NCI-H524 (cell line): ENCODE measurements at regions not wholly inside any gene's neighbourhood (a gene's known extent, or its start where the extent isn't known, plus 50 kb on each side); places are given as distances from the start of the nearest gene placed in this dataset.
"Not testable (repeated sequence)": the region's sequence is repeated elsewhere in the genome, so short reads cannot be mapped to it uniquely, and the experiment has no call there.

Experiments used
- DNase-seq, 2 experiments: peaks; one replicate each; lab custom pipeline; 2025; lab: John Stamatoyannopoulos, UW

DNA sequence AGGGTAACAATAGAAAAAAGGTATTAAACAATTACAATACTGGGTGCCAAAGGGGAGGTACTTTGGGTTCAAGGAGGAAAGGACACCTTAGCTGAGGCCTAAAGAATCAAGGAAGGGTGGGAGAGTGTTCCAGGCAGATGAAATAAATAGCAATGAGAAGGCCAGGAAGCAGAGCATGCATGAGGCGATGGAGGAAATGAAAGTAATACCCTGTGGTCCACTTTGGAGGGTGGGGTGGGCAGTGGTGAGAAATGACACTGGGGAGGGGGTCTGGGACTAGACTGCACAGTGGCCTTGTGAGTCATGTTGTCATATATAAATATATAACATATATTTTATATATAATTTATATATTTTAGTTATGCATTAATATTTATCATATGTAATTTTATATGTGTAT lies 55.9 kb downstream of the BHLHE40 start:
- no peak for DNase-seq

DNA sequence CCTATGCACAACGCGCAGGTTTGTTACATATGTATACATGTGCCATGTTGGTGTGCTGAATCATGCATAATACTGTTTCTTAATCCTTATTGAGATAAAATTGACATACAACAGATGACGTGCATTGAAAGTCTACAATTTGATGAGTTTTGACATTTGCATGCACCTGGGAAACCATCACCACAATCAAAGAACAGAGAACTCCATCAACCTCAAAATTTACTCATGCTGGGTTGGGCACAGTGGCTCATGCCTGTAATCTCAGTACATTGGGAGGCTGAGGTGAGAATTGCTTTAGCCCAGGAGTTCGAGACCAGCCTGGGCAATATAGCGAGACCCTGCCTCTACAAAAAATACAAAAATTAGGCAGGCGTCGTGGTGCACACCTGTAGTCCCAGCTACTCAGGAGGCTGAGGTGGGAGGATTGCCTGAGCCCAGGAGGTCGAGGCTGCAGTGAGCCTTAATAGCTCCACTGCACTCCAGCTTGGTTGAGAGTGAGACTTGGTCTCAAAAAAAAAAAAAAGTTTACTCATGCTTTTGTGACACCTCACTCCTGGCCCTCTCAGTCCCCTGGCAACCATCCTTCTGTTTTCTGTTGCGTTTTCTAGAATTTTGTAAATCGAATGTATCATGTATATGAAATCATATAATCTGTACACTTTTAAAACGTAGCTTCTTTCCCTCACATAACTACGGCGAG lies 56.6 kb downstream of the BHLHE40 start:
- DNase-seq = no peak

DNA sequence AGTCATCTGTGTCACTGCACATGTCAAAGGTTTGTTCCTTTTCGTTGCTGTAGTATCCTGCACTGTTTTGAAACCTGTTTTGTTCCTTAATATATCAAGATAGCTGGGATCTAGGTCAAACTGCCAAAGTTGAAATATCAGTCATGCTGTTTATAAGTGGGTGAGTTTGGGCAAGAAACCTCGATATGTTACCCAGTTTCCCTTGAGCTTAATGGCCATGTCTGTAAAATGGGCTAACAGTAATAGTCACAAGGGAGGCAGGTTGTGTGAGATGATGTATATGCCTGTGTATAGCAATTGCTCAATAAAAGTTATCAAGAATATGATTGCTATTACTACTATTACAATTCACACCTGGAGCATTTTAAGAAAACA lies 57.1 kb downstream of the BHLHE40 start:
- DNase-seq = no peak

DNA sequence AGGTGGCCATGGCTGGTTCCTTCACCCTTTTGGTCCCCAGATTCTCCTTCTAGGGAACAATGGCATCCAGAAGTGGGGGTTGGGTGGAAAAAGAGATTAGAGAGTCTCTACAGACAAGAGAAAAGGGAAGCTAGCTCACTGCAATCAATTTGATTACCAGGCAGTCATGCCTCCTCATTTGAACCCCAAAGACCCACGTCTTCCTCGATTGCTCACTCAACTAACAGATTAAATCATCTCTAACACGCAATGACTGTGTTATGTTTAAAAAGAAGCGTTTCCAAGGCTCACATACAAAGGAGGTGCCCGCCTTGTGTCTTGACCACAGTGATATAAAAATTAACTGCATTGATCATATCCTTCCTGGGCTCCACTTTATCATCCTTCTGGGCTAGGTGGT lies 57.6 kb downstream of the BHLHE40 start:
- no peak for DNase-seq

DNA sequence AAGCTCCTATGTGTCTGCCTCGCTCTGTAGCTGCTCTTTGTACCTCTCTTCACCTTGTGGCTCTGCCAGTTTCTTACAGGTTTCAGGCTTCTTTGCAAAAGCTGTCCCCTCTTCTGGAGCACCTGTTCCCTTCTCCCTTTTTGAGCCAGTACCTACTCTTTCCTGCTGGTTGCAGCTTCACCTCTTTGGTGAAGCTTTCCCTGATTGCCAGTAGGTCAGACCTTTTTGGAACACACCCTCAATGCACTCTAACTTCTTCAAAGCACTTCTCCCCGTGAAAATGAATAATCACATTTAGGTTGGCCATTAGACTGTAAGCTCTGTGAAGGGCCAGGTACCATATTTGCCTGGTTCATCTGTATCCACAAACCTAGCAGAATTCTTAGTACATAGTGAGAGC lies 60.3 kb downstream of the BHLHE40 start:
- no peak for DNase-seq

DNA sequence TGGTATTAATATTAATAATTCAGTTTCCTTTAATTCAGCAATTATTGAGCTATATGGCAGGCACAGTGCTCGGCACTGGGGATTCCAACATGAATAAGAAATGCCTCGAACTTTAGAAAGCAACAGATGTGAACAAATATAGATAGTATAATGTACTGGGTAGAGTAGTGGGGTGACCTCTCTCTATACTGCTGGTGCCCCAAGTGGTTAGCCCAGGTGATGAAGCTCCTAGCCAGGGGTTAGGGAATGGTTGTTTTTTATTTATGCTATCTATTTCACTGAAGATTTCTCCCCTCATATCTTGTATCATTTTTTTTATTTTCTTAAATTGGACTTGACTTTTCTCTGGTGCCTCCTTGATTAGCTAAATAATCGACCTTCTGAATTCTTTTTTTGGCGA lies 62.1 kb downstream of the BHLHE40 start:
- DNase-seq = no peak

DNA sequence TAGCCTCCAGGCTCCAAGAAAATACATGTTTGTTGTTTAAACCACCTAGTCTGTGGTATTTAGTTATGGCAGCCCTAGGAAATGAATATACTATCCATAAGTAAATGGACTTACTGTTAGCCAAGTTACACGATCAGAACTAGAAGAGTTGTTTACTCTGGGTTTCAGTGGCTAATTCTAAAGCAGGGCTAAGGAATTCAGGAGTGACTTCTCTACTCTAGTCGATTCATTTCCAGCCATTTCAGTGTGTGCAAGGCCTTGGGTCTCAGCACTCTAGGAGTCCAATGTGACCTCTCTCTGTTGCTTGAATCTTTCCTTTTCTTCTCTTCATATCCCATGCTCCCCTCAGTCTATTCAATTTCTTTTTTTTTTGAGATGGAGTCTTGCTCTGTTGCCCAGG lies 66.7 kb downstream of the BHLHE40 start:
- no peak for DNase-seq

DNA sequence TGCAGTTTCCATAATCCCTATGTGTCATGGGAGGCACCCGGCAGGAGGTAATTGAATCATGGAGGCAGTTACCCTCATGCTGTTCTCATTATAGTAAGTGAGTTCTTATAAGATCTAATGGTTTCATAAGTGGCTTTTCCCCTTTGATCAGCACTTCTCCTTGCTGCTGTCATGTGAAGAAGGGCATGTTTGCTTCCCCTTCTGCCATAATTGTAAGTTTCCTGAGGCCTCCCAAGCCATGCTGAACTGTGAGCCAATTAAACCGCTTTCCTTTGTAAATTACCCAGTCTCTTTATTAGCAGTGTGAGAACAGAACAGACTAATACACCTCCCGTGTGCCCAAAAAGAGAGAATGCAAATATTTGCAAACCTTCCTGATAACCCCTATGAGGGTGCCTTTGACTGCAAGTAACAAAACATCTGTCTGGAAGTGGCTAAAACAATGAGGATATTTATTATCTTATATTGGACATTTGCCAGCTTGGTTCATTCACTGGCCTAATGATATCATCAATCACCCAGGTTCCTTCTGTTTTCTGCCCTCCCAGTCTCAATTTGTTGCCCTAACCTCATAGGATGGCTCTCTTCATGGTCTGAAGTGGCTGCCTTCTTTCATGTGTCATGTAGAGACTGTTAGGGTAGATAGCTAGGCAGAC lies 68.7 kb downstream of the BHLHE40 start:
- no peak for DNase-seq

DNA sequence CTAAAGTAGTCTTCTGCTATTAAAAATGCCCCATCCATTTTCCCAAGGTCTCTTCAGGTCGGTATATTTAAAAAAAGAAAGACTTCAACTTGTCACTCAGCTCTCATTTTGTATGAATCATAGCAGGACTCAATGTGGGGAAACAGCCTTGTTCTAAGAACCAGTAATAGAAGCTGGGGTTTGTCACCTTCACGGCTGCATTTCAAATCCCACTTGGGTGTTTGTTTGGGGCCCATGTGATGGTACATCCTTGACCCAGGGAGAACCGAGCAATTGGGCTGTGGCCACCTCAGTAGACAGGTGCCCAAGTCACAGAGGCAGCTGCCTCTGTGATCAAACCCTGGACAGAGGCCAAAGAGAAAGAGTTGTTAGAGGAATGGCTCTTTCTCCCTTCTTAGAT lies 70.3 kb upstream of the ARL8B start:
- DNase-seq = no peak

DNA sequence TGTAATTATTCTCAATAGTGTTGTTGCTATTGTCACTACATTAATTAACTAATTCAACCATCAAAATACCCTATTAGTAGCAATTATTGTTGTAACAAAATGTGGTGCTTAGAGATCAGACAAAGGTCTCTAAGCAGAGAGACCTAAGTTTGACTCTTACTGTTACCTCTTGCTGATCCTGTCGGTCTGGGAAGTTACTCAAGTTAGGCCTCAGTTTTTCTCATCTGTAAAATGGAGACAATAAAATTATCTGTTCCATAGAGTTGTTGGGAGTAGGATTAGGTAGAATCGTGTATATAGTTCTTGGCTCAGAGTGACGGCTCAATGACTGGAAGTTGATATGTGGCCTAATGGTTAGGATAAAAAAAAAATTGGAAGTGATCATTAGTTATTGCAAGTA lies 69.8 kb upstream of the ARL8B start:
- no peak for DNase-seq

DNA sequence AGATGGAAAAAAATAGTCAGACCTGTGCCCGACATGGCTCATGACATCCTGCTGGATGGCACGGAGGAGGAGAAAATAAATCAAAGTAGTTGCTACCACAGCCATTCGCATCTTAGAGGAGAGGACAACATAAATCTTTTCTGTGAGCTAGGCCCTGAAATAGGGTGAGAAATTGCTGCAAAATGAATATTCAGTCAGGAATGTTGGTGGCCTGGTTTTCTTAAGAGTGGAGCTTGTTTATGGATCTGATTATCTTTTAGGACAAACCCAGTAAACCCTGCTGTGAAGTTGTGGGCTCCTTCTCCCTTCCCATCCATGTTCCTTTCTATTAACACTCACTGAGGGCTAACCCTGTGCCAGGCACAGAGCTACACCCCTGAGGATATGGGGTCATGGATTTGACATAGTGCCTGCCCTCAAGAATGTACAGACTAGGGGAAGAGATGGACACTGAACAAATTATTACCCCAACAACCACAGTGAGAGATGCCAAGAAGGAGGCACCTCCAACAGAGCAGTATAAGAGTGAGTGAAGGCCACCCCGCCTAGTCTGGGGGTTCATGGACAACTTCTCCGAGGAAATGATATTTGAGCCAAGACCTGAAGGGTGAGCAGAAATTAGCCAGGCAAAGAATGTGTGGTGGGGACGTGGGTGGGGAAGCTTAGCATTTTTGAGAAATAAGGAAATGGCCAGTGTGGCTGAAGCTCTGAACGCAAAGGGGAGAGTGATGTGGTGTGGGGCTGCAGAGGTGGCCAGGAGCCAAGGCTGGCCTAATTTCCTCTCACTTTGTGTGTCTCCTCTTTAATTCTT lies 68.9 kb upstream of the ARL8B start:
- DNase-seq = no peak

DNA sequence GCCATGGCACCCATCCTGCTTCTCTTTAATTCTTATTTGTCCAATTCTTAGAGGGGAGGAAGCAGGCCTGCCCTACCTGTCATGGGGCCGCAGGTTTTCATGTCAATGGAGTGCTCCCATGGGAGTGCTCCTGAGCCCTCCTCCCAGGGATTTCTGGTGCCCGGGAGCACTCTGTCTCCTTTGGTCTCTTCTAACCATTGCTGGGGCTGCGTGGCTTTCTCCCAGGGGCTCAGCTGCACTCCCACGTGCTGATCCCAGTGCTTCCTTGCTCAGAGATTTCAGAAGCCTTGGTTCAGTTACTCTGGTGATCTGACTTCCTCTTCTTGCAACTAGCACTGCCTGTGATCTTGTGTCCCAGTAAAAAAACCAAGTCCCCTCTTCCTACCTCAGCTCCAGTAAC lies 68.0 kb upstream of the ARL8B start:
- no peak for DNase-seq

DNA sequence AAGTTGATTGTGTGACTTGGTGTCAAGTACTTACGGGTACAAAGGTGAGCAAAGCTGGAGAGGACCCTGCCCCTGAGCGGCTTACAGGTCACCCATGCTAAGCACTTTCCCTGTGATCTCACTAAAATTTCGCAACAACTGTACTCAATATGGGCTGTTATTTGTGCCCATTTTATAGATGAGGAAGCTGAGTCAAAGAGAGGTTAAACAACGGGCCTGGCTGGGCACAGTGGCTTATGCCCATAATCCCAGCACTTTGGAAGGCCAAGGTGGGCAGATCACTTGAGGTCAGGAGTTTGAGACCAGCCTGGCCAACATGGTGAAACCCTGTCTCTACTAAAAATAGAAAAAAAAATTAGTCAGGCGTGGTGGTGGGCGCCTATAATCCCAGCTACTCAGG lies 67.5 kb upstream of the ARL8B start:
- DNase-seq = not testable (repeated sequence)

DNA sequence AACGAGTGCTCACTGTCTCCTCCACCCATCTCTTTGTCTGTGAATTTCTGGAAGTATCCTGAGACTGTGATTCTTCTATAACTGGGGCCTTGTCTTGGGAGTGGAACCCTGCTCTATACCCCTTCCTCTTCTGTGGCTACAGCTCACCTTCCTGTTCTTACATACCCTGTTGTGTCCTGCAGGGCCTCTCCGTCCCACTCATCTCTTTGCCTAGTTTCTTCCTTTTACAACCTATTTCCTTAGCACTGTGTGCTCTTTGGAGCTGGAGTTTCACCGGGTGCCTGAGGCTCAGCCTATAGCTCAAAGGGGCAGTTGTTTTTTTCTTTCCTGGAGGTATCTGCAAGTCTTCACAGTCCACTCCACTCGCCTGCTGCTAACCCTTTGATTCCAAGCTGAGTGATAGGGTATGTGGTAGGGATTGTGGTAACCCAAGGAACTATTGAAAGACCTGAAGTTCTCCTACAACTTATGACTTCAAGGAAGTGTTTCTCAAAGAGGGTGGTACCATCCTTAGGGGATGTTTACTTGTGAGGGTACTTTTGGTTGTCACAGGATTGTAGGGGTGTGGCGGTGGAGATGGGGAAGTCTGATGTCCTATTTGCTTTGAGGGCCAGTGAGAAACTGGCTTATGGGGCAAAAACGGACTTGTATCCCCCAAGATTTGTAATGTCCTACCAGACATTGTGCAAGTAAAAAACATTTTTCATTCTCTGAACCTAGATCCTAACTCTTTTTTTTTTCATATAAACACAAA lies 66.6 kb upstream of the ARL8B start:
- no peak for DNase-seq

DNA sequence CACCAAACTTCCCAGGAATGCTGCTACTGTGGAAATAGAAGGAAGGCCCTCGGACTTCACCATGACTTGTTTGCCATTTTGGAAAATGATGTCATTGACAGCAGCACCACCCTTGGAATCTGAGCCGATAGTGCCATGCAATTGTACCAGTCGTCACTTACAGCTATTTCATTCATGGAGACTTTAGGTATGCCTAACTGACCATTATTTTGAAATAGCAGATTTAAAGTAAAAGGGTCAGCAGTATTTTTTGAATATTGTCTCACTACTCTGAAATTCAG lies 66.0 kb upstream of the ARL8B start:
- DNase-seq = no peak

DNA sequence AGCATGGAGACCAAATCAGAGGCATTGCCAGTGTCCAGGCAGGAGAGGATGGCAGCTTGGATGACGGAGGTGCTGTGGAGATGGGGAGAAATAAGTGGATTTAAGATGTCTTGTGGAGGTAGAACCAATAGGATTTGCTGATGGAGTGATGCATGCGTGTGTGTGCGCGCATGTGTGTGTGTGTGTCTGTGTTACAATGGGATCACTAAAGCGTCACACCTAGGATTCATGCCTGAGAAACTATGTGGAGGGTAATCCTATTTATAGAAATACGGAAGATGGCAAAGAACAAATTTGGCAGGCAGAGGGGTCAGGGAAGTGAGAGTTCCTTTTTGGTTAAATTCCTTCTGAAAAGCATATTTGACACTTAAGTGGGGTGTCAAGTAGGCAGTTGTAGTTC lies 64.8 kb upstream of the ARL8B start:
- DNase-seq = no peak

DNA sequence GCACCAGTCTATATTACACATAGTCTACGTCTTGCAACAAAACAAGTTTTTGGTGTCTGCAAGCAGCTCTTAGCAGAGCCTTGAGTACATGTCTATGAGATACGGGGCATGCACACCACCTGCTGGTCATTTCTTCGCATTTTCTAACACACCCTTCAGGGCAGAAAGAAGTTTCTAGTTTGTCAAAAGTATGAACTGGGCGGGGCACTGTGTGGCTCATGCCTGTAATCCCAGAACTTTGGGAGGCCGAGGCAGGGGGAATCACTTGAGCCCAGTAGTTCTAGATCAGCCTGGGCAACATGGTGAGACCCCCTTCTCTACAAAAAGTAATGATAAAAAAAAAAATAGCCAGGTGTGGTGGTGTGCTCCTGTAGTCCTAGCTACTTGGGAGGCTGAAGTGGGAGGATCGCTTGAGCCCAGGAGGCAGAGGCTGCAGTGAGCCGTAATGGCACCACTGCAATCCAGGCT lies 64.2 kb upstream of the ARL8B start:
- peak; percentile 34 to 79 for DNase-seq

DNA sequence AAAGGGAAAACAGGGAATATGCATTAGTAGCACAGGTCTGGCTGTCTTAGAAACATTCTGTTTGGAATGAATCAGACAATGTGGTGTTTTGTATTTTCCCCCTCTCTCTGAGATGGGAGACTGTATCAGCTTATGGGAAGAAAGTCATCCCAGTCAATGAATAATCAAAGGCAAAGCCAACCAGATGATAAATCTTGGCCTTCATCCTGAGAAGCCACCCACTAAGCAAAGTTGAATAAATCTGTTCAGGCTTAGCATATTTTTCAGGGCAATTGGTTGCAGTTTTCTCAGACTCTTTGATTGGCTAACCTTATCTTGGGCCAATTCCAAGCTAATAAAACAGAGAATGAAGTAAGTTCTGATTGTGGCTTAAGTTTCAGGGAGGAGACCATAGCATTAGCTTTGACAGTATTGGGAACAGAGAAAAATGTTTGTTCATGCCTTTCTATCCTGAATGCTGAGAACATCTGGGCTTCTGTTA lies 63.6 kb upstream of the ARL8B start:
- DNase-seq = peak in 1 of 2 experiments; percentile 26

DNA sequence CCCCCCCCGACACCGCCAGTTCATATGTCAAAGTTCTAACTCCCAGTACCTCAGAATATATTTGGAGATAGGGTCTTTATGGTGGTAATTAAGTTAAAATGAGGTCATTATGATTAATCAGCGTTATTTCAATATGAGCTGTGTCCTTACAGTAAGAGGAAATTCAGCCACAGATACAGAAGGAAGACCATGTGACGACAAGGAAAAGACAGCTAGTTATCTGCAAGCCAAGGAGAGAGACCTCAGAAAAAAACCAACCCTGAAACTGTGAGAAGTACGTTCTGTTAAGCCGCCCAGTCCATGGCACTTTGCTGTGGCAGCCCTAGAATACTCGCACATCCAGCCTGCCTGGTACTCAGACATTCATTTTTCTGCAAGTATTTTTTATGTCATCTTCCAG lies 62.3 kb upstream of the ARL8B start:
- DNase-seq = no peak

DNA sequence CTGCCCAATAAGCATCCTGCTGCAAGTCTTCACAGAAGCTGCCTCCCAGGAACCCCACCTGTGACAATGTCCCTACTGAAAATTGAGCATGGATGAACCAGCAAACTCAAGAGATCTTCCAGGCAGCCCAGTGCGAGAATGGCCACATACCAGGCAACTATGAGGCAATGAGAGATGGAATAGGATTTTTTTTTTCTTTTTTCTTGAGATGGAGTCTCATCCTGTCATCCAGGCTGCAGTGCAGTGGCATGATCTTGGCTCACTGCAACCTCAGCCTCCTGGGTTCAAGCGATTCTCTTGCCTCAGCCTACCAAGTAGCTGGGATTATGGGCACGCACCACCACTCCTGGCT lies 60.9 kb upstream of the ARL8B start:
- no peak for DNase-seq

DNA sequence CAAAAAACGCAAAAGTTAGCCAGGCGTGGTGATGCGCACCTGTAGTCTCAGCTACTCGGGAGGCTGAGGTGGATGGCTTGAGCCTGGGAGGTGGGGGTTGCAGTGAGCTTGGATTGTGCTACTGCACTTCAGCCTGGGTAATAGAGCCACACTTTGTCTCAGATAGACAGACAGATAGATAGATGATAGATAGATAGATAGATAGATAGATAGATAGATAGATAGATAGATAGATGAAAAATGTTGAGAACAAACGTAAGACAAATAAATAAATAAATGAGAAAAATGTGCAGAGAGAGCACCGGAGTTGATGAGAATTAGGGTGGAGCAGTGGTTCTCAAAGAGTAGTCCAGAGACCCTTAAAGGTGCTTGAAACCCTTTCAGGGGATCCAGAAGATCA lies 58.4 kb upstream of the ARL8B start:
- DNase-seq = no peak

DNA sequence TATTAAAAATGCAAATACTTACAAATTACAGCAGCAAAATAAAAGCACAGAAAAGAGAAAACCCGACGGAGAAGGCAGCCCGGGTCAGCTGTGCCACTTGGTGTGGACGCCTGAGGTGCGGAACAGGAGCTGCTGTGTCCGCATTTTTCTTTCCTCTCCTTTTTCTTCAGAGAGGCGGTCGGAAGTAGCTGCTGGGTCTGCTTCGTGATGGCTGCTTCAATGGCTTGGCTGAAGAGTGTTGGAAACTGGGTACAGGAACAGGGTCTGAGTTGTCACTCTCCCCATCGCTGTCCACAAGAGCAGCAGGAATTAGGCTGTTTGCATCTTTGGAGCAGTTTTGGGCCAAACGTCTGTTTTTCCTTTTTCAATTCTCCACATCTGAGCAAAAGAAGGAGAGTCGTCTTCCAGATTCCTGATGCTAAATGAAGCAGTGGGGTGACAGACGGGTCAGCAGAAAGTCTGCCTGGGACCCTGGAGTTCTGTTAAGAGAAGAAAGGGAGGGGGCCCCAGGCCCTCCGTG lies 53.5 kb upstream of the ARL8B start:
- DNase-seq = no peak
